A204.1 (cell line): ENCODE measurements at regions not wholly inside any gene's neighbourhood (a gene's known extent, or its start where the extent isn't known, plus 50 kb on each side); places are given as distances from the start of the nearest gene placed in this dataset.

Source experiments
- FAIRE-seq: peaks from 2 replicates; lab custom pipeline; 2012; peaks lifted over from hg19 to GRCh38; lab: Jason Lieb, UNC

- FAIRE-seq, result no peak
Measured at GRCh38 chr3:117255736-117256135, 546.2 kb downstream of the TUSC7 start.

- FAIRE-seq, result no peak
Measured at GRCh38 chr3:117261983-117262421, 552.4 kb downstream of the TUSC7 start.

GRCh38 chr3:117263270-117263669 is 553.7 kb downstream of the TUSC7 start:
- no peak for FAIRE-seq

GRCh38 chr3:117263745-117264144 is 554.2 kb downstream of the TUSC7 start:
- FAIRE-seq, result no peak

GRCh38 chr3:117264204-117264994 is 554.8 kb downstream of the TUSC7 start:
- FAIRE-seq, result no peak

- FAIRE-seq, result no peak
Measured at GRCh38 chr3:117266806-117267205, 557.2 kb downstream of the TUSC7 start.

- no peak for FAIRE-seq
Measured at GRCh38 chr3:117268318-117268717, 558.7 kb downstream of the TUSC7 start.

- FAIRE-seq, result no peak
Measured at GRCh38 chr3:117272274-117272673, 562.7 kb downstream of the TUSC7 start.

- FAIRE-seq, result no peak
Measured at GRCh38 chr3:117272876-117273523, 563.4 kb downstream of the TUSC7 start.

- FAIRE-seq, result no peak
Measured at GRCh38 chr3:117277816-117278215, 568.2 kb downstream of the TUSC7 start.

GRCh38 chr3:117278424-117279190 is 569.0 kb downstream of the TUSC7 start:
- FAIRE-seq, result no peak

- no peak for FAIRE-seq
Measured at GRCh38 chr3:117281371-117281770, 571.8 kb downstream of the TUSC7 start.

GRCh38 chr3:117282566-117282965 is 573.0 kb downstream of the TUSC7 start:
- FAIRE-seq, result no peak

GRCh38 chr3:117285737-117286136 is 576.2 kb downstream of the TUSC7 start:
- FAIRE-seq, result no peak

GRCh38 chr3:117286488-117286887 is 576.9 kb downstream of the TUSC7 start:
- no peak for FAIRE-seq

GRCh38 chr3:117287602-117288001 is 578.0 kb downstream of the TUSC7 start:
- no peak for FAIRE-seq

- FAIRE-seq, result no peak
Measured at GRCh38 chr3:117291476-117291875, 581.9 kb downstream of the TUSC7 start.

GRCh38 chr3:117297065-117297464 is 587.5 kb downstream of the TUSC7 start:
- no peak for FAIRE-seq

- FAIRE-seq, result no peak
Measured at GRCh38 chr3:117297541-117297940, 588.0 kb downstream of the TUSC7 start.

GRCh38 chr3:117298273-117298672 is 588.7 kb downstream of the TUSC7 start:
- no peak for FAIRE-seq

- no peak for FAIRE-seq
Measured at GRCh38 chr3:117302428-117302827, 592.8 kb downstream of the TUSC7 start.

- no peak for FAIRE-seq
Measured at GRCh38 chr3:117303443-117303842, 593.9 kb downstream of the TUSC7 start.

- no peak for FAIRE-seq
Measured at GRCh38 chr3:117304681-117305080, 595.1 kb downstream of the TUSC7 start.
